Activated CD4-positive, alpha-beta T cell treated with anti-CD3 and anti-CD28 coated beads for 1 hour (primary cell): ENCODE measurements at regions not wholly inside any gene's neighbourhood (a gene's known extent, or its start where the extent isn't known, plus 50 kb on each side); places are given as distances from the start of the nearest gene placed in this dataset.

Experiments used
- DNase-seq: peaks from one replicate; pipeline ENCODE4 v3.0.0-alpha.2; 2020

- DNase-seq = no peak
These were observed 107.7 kb upstream of the SPATA13 start for GRCh38 chr13:24052547-24053518.

GRCh38 chr13:24053519-24054251, 106.8 kb upstream of the SPATA13 start:
- DNase-seq = peak; percentile 26

- DNase-seq = no peak
These were observed 103.8 kb upstream of the SPATA13 start for GRCh38 chr13:24056616-24057137.

GRCh38 chr13:24060993-24061392, 99.5 kb upstream of the SPATA13 start:
- DNase-seq = no peak

- no peak for DNase-seq
These were observed 97.1 kb upstream of the SPATA13 start for GRCh38 chr13:24063281-24063877.

GRCh38 chr13:24064371-24064770, 96.1 kb upstream of the SPATA13 start:
- DNase-seq = no peak

- no peak for DNase-seq
These were observed 95.3 kb upstream of the SPATA13 start for GRCh38 chr13:24065176-24065575.

GRCh38 chr13:24066405-24067295, 93.9 kb upstream of the SPATA13 start:
- no peak for DNase-seq

- no peak for DNase-seq
These were observed 92.0 kb upstream of the SPATA13 start for GRCh38 chr13:24068472-24068871.

GRCh38 chr13:24071016-24071415, 89.5 kb upstream of the SPATA13 start:
- DNase-seq = no peak

GRCh38 chr13:24071423-24072075, 89.0 kb upstream of the SPATA13 start:
- no peak for DNase-seq

- no peak for DNase-seq
These were observed 86.9 kb upstream of the SPATA13 start for GRCh38 chr13:24073657-24074056.

GRCh38 chr13:24074678-24075077, 85.8 kb upstream of the SPATA13 start:
- no peak for DNase-seq

- DNase-seq = no peak
These were observed 85.2 kb upstream of the SPATA13 start for GRCh38 chr13:24075137-24075975.

- DNase-seq = no peak
These were observed 84.4 kb upstream of the SPATA13 start for GRCh38 chr13:24076109-24076508.

GRCh38 chr13:24076636-24077035, 83.9 kb upstream of the SPATA13 start:
- DNase-seq = no peak

- DNase-seq = no peak
These were observed 80.4 kb upstream of the SPATA13 start for GRCh38 chr13:24080134-24080533.

GRCh38 chr13:24081387-24081786, 79.1 kb upstream of the SPATA13 start:
- DNase-seq = no peak

GRCh38 chr13:24083141-24083540, 77.4 kb upstream of the SPATA13 start:
- DNase-seq = no peak

- no peak for DNase-seq
These were observed 76.6 kb upstream of the SPATA13 start for GRCh38 chr13:24083722-24084421.
